ENCODE measurements at regions not wholly inside any gene's neighbourhood (a gene's known extent, or its start where the extent isn't known, plus 50 kb on each side); places are given as distances from the start of the nearest gene placed in this dataset.

DNA sequence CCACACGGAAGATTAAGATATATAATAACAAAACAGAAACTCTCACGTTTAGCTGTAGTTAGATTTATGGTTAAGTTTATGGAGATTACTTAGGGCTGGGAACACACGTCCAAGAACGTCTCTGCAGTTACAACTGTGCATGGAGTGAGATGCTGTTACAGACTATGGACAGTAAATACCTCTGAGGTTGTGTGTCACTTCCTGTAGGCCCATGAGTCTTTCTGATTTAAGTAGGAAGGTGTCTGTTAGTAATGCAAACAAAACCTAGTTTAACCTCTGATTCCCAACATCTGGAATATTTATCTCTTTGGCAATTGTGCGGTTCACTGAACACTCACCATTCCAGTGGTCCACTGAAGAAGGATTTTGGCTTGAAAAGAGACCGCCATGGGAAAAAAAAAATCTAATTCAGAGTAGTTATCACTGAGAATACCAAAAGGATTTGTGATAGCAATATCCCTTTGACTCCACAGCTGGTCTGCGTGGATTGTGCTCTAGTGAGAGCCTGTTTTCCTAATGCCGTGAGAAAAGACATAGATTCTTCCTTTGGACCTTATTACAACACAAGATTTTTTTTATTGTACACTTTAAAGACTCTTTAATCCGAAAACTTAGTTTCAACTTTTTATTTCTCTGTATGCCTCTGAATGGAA lies 478.2 kb upstream of the CITED2 start:
- no peak overlapping the region for H3K27ac ChIP-seq
- no peak overlapping the region for H3K4me3 ChIP-seq
- ChIA-PET CTCF (no interaction called here), POLR2A (ENCODE audit: unreplicated experiment) (no interaction called here)
- no peaks in the 10 kb centered on the region for H3K9me2 ChIP-seq (ENCODE audit: insufficient read depth)
- TF ChIP-seq EZH2 (IDR thresholded peaks at IDR 0.05; ENCODE audit: low read depth) (no peak), CTCF (conservative IDR thresholded peaks at IDR 0.05) (no peak)
- no peak overlapping the region for H2AFZ ChIP-seq
- peaks cover 18% of the 10 kb centered on the region for H3K4me1 ChIP-seq (replicated peaks; ENCODE audit: insufficient read depth)
- no peaks in the 10 kb centered on the region for H3K36me3 ChIP-seq (ENCODE audit: low read depth)
- no peaks in the 10 kb centered on the region; the same call in 1 of the 2 replicates for H3F3A ChIP-seq (ENCODE audit: insufficient read depth, low read depth)
- no peaks in the 10 kb centered on the region for H3K27me3 ChIP-seq (ENCODE audit: insufficient read depth, low read depth)
- H3K79me2 ChIP-seq (ENCODE audit: low read depth), result no peaks in the 10 kb centered on the region
- no TSS peak for BruUV-seq (replicated peaks)
- intact Hi-C loops (cut with micrococcal nuclease; ENCODE audit: unreplicated experiment), result no loop called here
- no peak for DNase-seq
- H3K4me2 ChIP-seq, result no peak overlapping the region
- H4K20me1 ChIP-seq (ENCODE audit: insufficient read depth), result no peaks in the 10 kb centered on the region
- H3K9me3 ChIP-seq (ENCODE audit: insufficient read depth, low read depth), result peaks cover 7% of the 10 kb centered on the region; the same call in 1 of the 2 replicates

DNA sequence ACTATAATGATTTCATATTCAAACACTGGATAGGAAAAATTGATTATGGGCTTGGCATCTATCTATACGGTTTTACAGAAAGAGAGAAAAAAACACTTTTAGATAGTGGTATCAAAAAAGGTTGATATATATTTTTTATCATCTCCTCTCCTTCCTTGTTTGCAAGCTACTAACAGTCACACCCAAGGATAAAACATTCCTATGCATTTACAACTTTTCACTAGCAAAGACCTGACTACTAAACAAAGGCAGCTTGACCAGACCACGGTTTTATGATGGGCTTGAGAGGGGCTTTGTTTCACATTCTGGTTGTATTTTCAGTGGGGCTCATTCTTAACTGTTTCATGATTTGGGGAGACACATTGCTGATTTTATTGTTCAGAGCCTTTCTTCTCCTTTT lies 477.6 kb upstream of the CITED2 start:
- no peaks in the 10 kb centered on the region for H3K27me3 ChIP-seq (ENCODE audit: insufficient read depth, low read depth)
- peaks cover 12% of the 10 kb centered on the region for H3K4me1 ChIP-seq (replicated peaks; ENCODE audit: insufficient read depth)
- H2AFZ ChIP-seq, result no peak overlapping the region
- no peak overlapping the region for H3K27ac ChIP-seq
- H3K79me2 ChIP-seq (ENCODE audit: low read depth), result no peaks in the 10 kb centered on the region
- intact Hi-C loops (cut with micrococcal nuclease; ENCODE audit: unreplicated experiment), result no loop called here
- ChIA-PET POLR2A (ENCODE audit: unreplicated experiment) (no interaction called here), CTCF (no interaction called here)
- TF ChIP-seq CTCF (conservative IDR thresholded peaks at IDR 0.05) (no peak), EZH2 (IDR thresholded peaks at IDR 0.05; ENCODE audit: low read depth) (no peak)
- no peaks in the 10 kb centered on the region; the same call in 1 of the 2 replicates for H3F3A ChIP-seq (ENCODE audit: insufficient read depth, low read depth)
- H3K4me2 ChIP-seq, result no peak overlapping the region
- H3K9me3 ChIP-seq (ENCODE audit: insufficient read depth, low read depth), result peaks cover 7% of the 10 kb centered on the region; the same call in 1 of the 2 replicates
- no peaks in the 10 kb centered on the region for H4K20me1 ChIP-seq (ENCODE audit: insufficient read depth)
- no peaks in the 10 kb centered on the region for H3K36me3 ChIP-seq (ENCODE audit: low read depth)
- no peaks in the 10 kb centered on the region for H3K9me2 ChIP-seq (ENCODE audit: insufficient read depth)
- DNase-seq, result no peak
- no TSS peak for BruUV-seq (replicated peaks)
- no peak overlapping the region for H3K4me3 ChIP-seq

DNA sequence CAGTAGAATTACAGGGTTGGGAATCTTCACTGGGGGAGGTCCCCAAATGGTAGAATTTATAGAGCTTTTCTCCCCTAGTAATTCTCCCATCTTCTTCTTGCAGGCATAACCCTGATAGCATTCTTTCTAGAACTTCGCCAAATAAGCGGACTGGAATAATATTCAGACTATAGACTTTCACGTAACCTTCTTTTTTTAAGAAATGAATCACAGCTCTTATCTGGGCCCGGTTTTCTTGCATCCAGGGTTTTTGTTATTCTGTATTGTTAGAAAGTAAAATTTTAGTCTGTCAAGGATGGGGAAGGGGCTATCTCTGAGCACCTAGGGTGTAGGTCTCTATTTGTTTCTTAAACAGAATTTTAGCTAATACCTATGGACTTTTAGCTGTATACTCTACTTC lies 476.8 kb upstream of the CITED2 start:
- ChIA-PET CTCF (no interaction called here), POLR2A (ENCODE audit: unreplicated experiment) (no interaction called here)
- no peak overlapping the region for H3K4me2 ChIP-seq
- no peaks in the 10 kb centered on the region for H3K27me3 ChIP-seq (ENCODE audit: insufficient read depth, low read depth)
- H3K79me2 ChIP-seq (ENCODE audit: low read depth), result no peaks in the 10 kb centered on the region
- TF ChIP-seq EZH2 (IDR thresholded peaks at IDR 0.05; ENCODE audit: low read depth) (no peak), CTCF (conservative IDR thresholded peaks at IDR 0.05) (no peak)
- intact Hi-C loops (cut with micrococcal nuclease; ENCODE audit: unreplicated experiment), result no loop called here
- peaks cover 7% of the 10 kb centered on the region for H3K4me1 ChIP-seq (replicated peaks; ENCODE audit: insufficient read depth)
- H3K9me2 ChIP-seq (ENCODE audit: insufficient read depth), result no peaks in the 10 kb centered on the region
- peaks cover 7% of the 10 kb centered on the region; the same call in 1 of the 2 replicates for H3K9me3 ChIP-seq (ENCODE audit: insufficient read depth, low read depth)
- no TSS peak for BruUV-seq (replicated peaks)
- no peak for DNase-seq
- H3K36me3 ChIP-seq (ENCODE audit: low read depth), result no peaks in the 10 kb centered on the region
- H4K20me1 ChIP-seq (ENCODE audit: insufficient read depth), result no peaks in the 10 kb centered on the region
- no peak overlapping the region for H3K4me3 ChIP-seq
- H3F3A ChIP-seq (ENCODE audit: insufficient read depth, low read depth), result no peaks in the 10 kb centered on the region; the same call in 1 of the 2 replicates
- no peak overlapping the region for H3K27ac ChIP-seq
- H2AFZ ChIP-seq, result no peak overlapping the region

All from PC-9 (cell line).